A549 (cell line): ENCODE measurements at regions not wholly inside any gene's neighbourhood (a gene's known extent, or its start where the extent isn't known, plus 50 kb on each side); places are given as distances from the start of the nearest gene placed in this dataset.

Experiments used
- ATAC-seq, 2 experiments: fragments of 200-7000 bp in 1 of 2; fragments of >200 bp in 1 of 2; cut with Nextera tagmentation in 1 of 2; cut with Tn5 transposase in 1 of 2; 3 replicates each; pipeline versions ENCODE4 v1.8.0 to v1.9.1; 2018 to 2020; ENCODE audit warnings: mild to moderate bottlenecking in 1 of 2, moderate library complexity in 1 of 2
- CTCF ChIA-PET: fragments of 300-600 bp; sonication (Branson Sonifier 250); formaldehyde crosslinking; extraction: SDS; loops from one replicate; lab custom pipeline; 2021; ENCODE audit warnings: antibody characterized with exemption, inconsistent platforms; lab: Yijun Ruan, JAX
- POLR2A ChIA-PET: fragments of 350-600 bp; formaldehyde crosslinking; extraction: SDS; loops from one replicate; lab custom pipeline; 2021; ENCODE audit warnings: antibody characterized with exemption, inconsistent platforms; lab: Yijun Ruan, JAX
- DNase-seq, 2 experiments: peaks; one replicate each; pipeline versions ENCODE4 v3.0.0 to v3.0.0-alpha.2; 2011 to 2016; ENCODE audit warnings: low read depth in 1 of 2, low spot score in 1 of 2
- FAIRE-seq: peaks from 2 replicates; lab custom pipeline; 2011; peaks lifted over from hg19 to GRCh38; lab: Jason Lieb, UNC
- H3K27ac ChIP-seq, 2 experiments: fragments of >200 bp; sonication (Bioruptor Twin); formaldehyde crosslinking; 3 replicates each; pipeline ENCODE4 v1.5.1; 2016 to 2017
- H3K4me1 ChIP-seq: fragments of >200 bp; sonication (Bioruptor Twin); formaldehyde crosslinking; 3 replicates; pipeline ENCODE4 v1.6.1; 2016
- H3K4me2 ChIP-seq: fragments of >200 bp; sonication (Bioruptor Twin); formaldehyde crosslinking; 3 replicates; pipeline ENCODE4 v1.6.1; 2016
- H3K4me3 ChIP-seq: fragments of >200 bp; sonication (Bioruptor Twin); formaldehyde crosslinking; 3 replicates; pipeline ENCODE4 v1.5.1; 2016
- H3K9me3 ChIP-seq: fragments of >200 bp; sonication (Bioruptor Twin); formaldehyde crosslinking; 3 replicates; pipeline ENCODE4 v1.6.1; 2016
- EHMT2 ChIP-seq: fragments of 200-600 bp; sonication (generic); IDR thresholded peaks from 2 replicates; pipeline ENCODE4 v1.6.1; 2016; ENCODE audit warnings: antibody characterized with exemption, low read depth, mild to moderate bottlenecking, moderate library complexity
- FOXS1 ChIP-seq: fragments of 250-450 bp; sonication (Bioruptor Pico); IDR thresholded peaks from 2 replicates; pipeline ENCODE4 v1.5.0; 2020; ENCODE audit warnings: mild to moderate bottlenecking, moderate library complexity
- JUN ChIP-seq, 2 experiments: fragments of >200 bp; sonication (Bioruptor Twin); formaldehyde crosslinking; IDR thresholded peaks; 2 replicates in 1 of 2; 3 replicates in 1 of 2; pipeline ENCODE4 v1.6.1; 2016 to 2017
- JUNB ChIP-seq: fragments of >200 bp; sonication (Bioruptor Twin); formaldehyde crosslinking; IDR thresholded peaks from 2 replicates; pipeline ENCODE4 v1.6.1; 2016
- KDM1A ChIP-seq: fragments of 200-600 bp; sonication (generic); IDR thresholded peaks from 2 replicates; pipeline ENCODE4 v1.6.1; 2016; ENCODE audit warnings: low read depth, mild to moderate bottlenecking
- MAFK ChIP-seq: fragments of 450-650 bp; IDR thresholded peaks from 2 replicates; pipeline ENCODE4 v1.6.1; 2014; ENCODE audit not compliant: partially characterized antibody
- POLR2A ChIP-seq: IDR thresholded peaks from 2 replicates; pipeline ENCODE4 v1.6.1; 2012; ENCODE audit warnings: mild to moderate bottlenecking, low read length
- POLR2AphosphoS2 ChIP-seq: conservative IDR thresholded peaks from 2 replicates; pipeline ENCODE4 v1.6.1; 2012; ENCODE audit warnings: low read length, improper control_type of control experiment, inconsistent platforms
- RAD21 ChIP-seq, 2 experiments: fragments of >200 bp in 1 of 2; sonication (Bioruptor Twin) in 1 of 2; formaldehyde crosslinking in 1 of 2; IDR thresholded peaks in 1 of 2; conservative IDR thresholded peaks in 1 of 2; 2 replicates in 1 of 2; 3 replicates in 1 of 2; pipeline ENCODE4 v1.6.1; 2012 to 2018; ENCODE audit warnings: inconsistent platforms in 1 of 2
- SMC3 ChIP-seq: fragments of >200 bp; sonication (Bioruptor Twin); formaldehyde crosslinking; IDR thresholded peaks from 3 replicates; pipeline ENCODE4 v1.6.1; 2018; ENCODE audit warnings: inconsistent platforms
- TP53 ChIP-seq: fragments of 250-450 bp; sonication (Bioruptor Pico); IDR thresholded peaks from 2 replicates; pipeline ENCODE4 v1.5.0; 2021; ENCODE audit warnings: mild to moderate bottlenecking, moderate library complexity
- WGBS: methylation state at CpG from one replicate; pipeline ENCODE4 v1.1.6; 2017; ENCODE audit errors: missing lambda C conversion rate; 5-methylcytosine and 5-hydroxymethylcytosine counted together
- TF ChIP-seq, protein P1 (sequence below): fragments of 250-450 bp; sonication (Bioruptor Pico); IDR thresholded peaks from 2 replicates; pipeline ENCODE4 v1.5.0; 2021; ENCODE audit warnings: mild to moderate bottlenecking, moderate library complexity, borderline replicate concordance
- TF ChIP-seq, protein P2 (sequence below): fragments of 150-350 bp; IDR thresholded peaks from 2 replicates; pipeline ENCODE4 v1.6.1; 2014; ENCODE audit warnings: low read depth, mild to moderate bottlenecking, low read length
- TF ChIP-seq, protein P3 (sequence below): fragments of >200 bp; sonication (Bioruptor Twin); formaldehyde crosslinking; IDR thresholded peaks from 3 replicates; pipeline ENCODE4 v1.6.1; 2016
- TF ChIP-seq, protein P4 (sequence below): fragments of 200-600 bp; sonication (generic); IDR thresholded peaks from 2 replicates; pipeline ENCODE4 v1.6.1; 2016; ENCODE audit warnings: antibody characterized with exemption, mild to moderate bottlenecking, moderate library complexity
- TF ChIP-seq, protein P5 (sequence below): fragments of 450-650 bp; IDR thresholded peaks from 2 replicates; pipeline ENCODE4 v1.6.1; 2014; ENCODE audit warnings: antibody characterized with exemption

DNA sequence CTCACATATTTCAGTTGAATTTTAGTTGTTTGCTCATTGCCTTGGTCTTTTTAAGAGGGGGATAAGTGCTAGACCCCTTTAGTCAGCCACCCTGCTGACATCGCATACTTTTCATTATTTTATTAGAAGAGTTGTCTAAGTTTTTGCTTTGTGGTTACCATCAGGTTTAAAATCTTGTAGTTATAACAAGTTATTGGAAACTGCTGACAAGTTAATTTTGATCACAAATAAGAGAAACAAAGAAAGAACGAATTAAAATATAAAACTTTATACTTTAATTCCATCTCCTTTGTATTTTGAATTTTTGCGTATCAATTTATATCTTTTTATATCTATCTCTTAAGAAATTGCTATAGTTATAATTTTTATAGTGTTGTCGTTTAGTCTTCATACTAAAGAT is 679.7 kb downstream of the TECRL start:
- H3K4me1 ChIP-seq: no peaks in the 10 kb centered on the region
- H3K4me2 ChIP-seq: no peak overlapping the region
- DNase-seq: no peak
- H3K27ac ChIP-seq: no peak overlapping the region
- H3K9me3 ChIP-seq: no peaks in the 10 kb centered on the region
- CTCF ChIA-PET: no interaction called here
- POLR2A ChIA-PET: no interaction called here
- no peak overlapping the region for H3K4me3 ChIP-seq
- WGBS: 43% methylated on average over 4 of the region's 4 CpGs
- no peak for FAIRE-seq
- ATAC-seq: no peak
- TF ChIP-seq, protein P1, sequence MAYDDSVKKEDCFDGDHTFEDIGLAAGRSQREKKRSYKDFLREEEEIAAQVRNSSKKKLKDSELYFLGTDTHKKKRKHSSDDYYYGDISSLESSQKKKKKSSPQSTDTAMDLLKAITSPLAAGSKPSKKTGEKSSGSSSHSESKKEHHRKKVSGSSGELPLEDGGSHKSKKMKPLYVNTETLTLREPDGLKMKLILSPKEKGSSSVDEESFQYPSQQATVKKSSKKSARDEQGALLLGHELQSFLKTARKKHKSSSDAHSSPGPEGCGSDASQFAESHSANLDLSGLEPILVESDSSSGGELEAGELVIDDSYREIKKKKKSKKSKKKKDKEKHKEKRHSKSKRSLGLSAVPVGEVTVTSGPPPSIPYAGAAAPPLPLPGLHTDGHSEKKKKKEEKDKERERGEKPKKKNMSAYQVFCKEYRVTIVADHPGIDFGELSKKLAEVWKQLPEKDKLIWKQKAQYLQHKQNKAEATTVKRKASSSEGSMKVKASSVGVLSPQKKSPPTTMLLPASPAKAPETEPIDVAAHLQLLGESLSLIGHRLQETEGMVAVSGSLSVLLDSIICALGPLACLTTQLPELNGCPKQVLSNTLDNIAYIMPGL (CRISPR knock-in tag): no peak
- peak; percentile 53 for TF ChIP-seq MAFK

DNA sequence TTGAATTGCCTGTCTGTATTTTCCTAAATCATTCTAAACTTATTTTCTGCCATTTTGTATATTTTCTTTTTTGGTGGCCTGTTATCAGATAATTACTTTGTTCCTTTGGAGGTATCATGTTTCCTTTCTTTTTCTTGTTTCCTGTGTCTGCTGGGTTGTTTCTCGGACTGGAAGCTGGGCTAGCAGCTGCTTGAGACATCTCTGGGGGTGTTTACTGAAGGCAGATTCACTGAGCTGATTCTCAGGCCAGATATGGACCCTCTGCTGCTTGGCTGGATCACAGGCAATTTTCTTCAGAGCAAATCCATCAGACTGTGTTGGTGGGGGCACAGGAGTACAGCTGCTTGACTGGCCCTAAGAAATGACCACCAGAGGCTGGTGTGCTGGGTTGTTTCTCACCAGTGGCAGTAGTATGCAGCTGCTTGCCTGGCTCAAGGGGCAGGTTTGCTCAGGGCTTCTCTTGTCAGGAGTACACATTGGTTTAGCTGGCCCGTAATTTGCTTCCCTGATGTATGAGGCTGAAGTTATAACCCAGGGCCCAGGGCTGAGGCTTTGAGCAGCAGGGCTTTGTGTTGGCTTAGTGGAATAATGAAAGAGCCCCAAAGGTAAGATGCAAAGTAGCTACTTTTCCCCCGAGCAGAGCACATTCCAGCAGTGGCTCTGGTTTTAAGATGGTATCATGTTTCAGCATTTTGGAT is 680.6 kb downstream of the TECRL start:
- POLR2A ChIA-PET: no interaction called here
- H3K4me2 ChIP-seq: no peak overlapping the region
- no peaks in the 10 kb centered on the region for H3K9me3 ChIP-seq
- CTCF ChIA-PET: no interaction called here
- H3K27ac ChIP-seq: no peak overlapping the region
- 37% methylated on average over 3 of the region's 3 CpGs for WGBS
- ATAC-seq (0 out of 6 replicates have a peak, but pooled peaks of 1 of the 2 experiments have one; percentile 13), FAIRE-seq (no peak), DNase-seq (no peak)
- TF ChIP-seq JUNB (no peak), JUN (IDR thresholded peaks at IDR 0.05) (no peak), EHMT2 (no peak), POLR2AphosphoS2 (no peak), SMC3 (no peak), FOXS1 (CRISPR knock-in tag) (no peak), RAD21 (conservative IDR thresholded peaks at IDR 0.05 in 1 of 2, IDR thresholded peaks at IDR 0.05 in 1 of 2) (no peak), TP53 (CRISPR knock-in tag) (no peak), POLR2A (no peak), KDM1A (no peak)
- TF ChIP-seq, protein P2, sequence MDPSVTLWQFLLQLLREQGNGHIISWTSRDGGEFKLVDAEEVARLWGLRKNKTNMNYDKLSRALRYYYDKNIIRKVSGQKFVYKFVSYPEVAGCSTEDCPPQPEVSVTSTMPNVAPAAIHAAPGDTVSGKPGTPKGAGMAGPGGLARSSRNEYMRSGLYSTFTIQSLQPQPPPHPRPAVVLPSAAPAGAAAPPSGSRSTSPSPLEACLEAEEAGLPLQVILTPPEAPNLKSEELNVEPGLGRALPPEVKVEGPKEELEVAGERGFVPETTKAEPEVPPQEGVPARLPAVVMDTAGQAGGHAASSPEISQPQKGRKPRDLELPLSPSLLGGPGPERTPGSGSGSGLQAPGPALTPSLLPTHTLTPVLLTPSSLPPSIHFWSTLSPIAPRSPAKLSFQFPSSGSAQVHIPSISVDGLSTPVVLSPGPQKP: no peak
- TF ChIP-seq, protein P3, sequence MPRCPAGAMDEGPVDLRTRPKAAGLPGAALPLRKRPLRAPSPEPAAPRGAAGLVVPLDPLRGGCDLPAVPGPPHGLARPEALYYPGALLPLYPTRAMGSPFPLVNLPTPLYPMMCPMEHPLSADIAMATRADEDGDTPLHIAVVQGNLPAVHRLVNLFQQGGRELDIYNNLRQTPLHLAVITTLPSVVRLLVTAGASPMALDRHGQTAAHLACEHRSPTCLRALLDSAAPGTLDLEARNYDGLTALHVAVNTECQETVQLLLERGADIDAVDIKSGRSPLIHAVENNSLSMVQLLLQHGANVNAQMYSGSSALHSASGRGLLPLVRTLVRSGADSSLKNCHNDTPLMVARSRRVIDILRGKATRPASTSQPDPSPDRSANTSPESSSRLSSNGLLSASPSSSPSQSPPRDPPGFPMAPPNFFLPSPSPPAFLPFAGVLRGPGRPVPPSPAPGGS: no peak
- TF ChIP-seq, protein P4, sequence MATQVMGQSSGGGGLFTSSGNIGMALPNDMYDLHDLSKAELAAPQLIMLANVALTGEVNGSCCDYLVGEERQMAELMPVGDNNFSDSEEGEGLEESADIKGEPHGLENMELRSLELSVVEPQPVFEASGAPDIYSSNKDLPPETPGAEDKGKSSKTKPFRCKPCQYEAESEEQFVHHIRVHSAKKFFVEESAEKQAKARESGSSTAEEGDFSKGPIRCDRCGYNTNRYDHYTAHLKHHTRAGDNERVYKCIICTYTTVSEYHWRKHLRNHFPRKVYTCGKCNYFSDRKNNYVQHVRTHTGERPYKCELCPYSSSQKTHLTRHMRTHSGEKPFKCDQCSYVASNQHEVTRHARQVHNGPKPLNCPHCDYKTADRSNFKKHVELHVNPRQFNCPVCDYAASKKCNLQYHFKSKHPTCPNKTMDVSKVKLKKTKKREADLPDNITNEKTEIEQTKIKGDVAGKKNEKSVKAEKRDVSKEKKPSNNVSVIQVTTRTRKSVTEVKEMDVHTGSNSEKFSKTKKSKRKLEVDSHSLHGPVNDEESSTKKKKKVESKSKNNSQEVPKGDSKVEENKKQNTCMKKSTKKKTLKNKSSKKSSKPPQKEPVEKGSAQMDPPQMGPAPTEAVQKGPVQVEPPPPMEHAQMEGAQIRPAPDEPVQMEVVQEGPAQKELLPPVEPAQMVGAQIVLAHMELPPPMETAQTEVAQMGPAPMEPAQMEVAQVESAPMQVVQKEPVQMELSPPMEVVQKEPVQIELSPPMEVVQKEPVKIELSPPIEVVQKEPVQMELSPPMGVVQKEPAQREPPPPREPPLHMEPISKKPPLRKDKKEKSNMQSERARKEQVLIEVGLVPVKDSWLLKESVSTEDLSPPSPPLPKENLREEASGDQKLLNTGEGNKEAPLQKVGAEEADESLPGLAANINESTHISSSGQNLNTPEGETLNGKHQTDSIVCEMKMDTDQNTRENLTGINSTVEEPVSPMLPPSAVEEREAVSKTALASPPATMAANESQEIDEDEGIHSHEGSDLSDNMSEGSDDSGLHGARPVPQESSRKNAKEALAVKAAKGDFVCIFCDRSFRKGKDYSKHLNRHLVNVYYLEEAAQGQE: no peak
- TF ChIP-seq, protein P5, sequence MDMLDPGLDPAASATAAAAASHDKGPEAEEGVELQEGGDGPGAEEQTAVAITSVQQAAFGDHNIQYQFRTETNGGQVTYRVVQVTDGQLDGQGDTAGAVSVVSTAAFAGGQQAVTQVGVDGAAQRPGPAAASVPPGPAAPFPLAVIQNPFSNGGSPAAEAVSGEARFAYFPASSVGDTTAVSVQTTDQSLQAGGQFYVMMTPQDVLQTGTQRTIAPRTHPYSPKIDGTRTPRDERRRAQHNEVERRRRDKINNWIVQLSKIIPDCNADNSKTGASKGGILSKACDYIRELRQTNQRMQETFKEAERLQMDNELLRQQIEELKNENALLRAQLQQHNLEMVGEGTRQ: no peak
- no peak overlapping the region for H3K4me3 ChIP-seq
- H3K4me1 ChIP-seq: no peaks in the 10 kb centered on the region
